Cardiac septum (tissue), 1 donor: ENCODE measurements at regions not wholly inside any gene's neighbourhood (a gene's known extent, or its start where the extent isn't known, plus 50 kb on each side); places are given as distances from the start of the nearest gene placed in this dataset.

Source experiments
- DNase-seq: peaks from one replicate; pipeline ENCODE4 v3.0.0-alpha.2; 2020; ENCODE audit warnings: low spot score
- intact Hi-C: fragments of 100-400 bp; cut with DNase I; formaldehyde crosslinking; loops from one replicate; pipeline ENCODE4 v1.14.0; 2022
- donor health status: DM: no; HTN: no; CAD: no.

- intact Hi-C loops, result no loop called here
- DNase-seq, result no peak
These were observed 552.9 kb upstream of the TNP1 start for GRCh38 chr2:217412721-217413120.

- intact Hi-C loops, result no loop called here
- DNase-seq, result no peak
These were observed 552.4 kb upstream of the TNP1 start for GRCh38 chr2:217412277-217412676.

- DNase-seq, result no peak
- intact Hi-C loops, result no loop called here
These were observed 550.8 kb upstream of the TNP1 start for GRCh38 chr2:217410681-217410960.

- DNase-seq, result no peak
- intact Hi-C loops, result no loop called here
These were observed 550.3 kb upstream of the TNP1 start for GRCh38 chr2:217409949-217410680.

GRCh38 chr2:217407362-217407761, 547.5 kb upstream of the TNP1 start:
- DNase-seq, result no peak
- intact Hi-C loops, result no loop called here

- no peak for DNase-seq
- intact Hi-C loops, result no loop called here
These were observed 544.4 kb upstream of the TNP1 start for GRCh38 chr2:217404236-217404760.

- intact Hi-C loops, result no loop called here
- no peak for DNase-seq
These were observed 543.0 kb upstream of the TNP1 start for GRCh38 chr2:217402761-217403383.

GRCh38 chr2:217402144-217402543, 542.3 kb upstream of the TNP1 start:
- intact Hi-C loops, result no loop called here

GRCh38 chr2:217399291-217399690, 539.4 kb upstream of the TNP1 start:
- intact Hi-C loops, result no loop called here
- no peak for DNase-seq

More at GRCh38 chr2:217402144-217402543, 542.3 kb upstream of the TNP1 start:
- DNase-seq, result no peak

GRCh38 chr2:217398860-217399259, 539.0 kb upstream of the TNP1 start:
- intact Hi-C loops, result no loop called here
- peak; percentile 84 for DNase-seq

- no peak for DNase-seq
- intact Hi-C loops, result no loop called here
These were observed 538.2 kb upstream of the TNP1 start for GRCh38 chr2:217398101-217398500.

GRCh38 chr2:217396586-217396985, 536.7 kb upstream of the TNP1 start:
- DNase-seq, result no peak
- intact Hi-C loops, result no loop called here

GRCh38 chr2:217396165-217396564, 536.3 kb upstream of the TNP1 start:
- no peak for DNase-seq
- intact Hi-C loops, result no loop called here

- intact Hi-C loops, result no loop called here
- no peak for DNase-seq
These were observed 534.9 kb upstream of the TNP1 start for GRCh38 chr2:217394510-217395351.

GRCh38 chr2:217393585-217394032, 533.7 kb upstream of the TNP1 start:
- intact Hi-C loops, result loop anchor here (2.0 kb wide), 1 partner anchor 41 kb away; no protein-coding TSS in a partner anchor

GRCh38 chr2:217392930-217393584, 533.2 kb upstream of the TNP1 start:
- intact Hi-C loops, result loop anchor here (2.0 kb wide), 1 partner anchor 42 kb away; no protein-coding TSS in a partner anchor
- no peak for DNase-seq

More at GRCh38 chr2:217393585-217394032, 533.7 kb upstream of the TNP1 start:
- DNase-seq, result peak; percentile 79

GRCh38 chr2:217387776-217388387, 528.0 kb upstream of the TNP1 start:
- intact Hi-C loops, result loop anchor here (10.0 kb wide), 1 partner anchor 703 kb away; no protein-coding TSS in a partner anchor

GRCh38 chr2:217386041-217386440, 526.2 kb upstream of the TNP1 start:
- no peak for DNase-seq
- intact Hi-C loops, result loop anchor here (10.0 kb wide), 1 partner anchor 701 kb away; no protein-coding TSS in a partner anchor

More at GRCh38 chr2:217387776-217388387, 528.0 kb upstream of the TNP1 start:
- DNase-seq, result no peak

GRCh38 chr2:217383620-217384019, 523.8 kb upstream of the TNP1 start:
- intact Hi-C loops, result loop anchor here (5.0 to 10.0 kb wide), 2 partner anchors 51 to 699 kb away; no protein-coding TSS in a partner anchor
- DNase-seq, result no peak
